ENCODE measurements at regions not wholly inside any gene's neighbourhood (a gene's known extent, or its start where the extent isn't known, plus 50 kb on each side); places are given as distances from the start of the nearest gene placed in this dataset.

GRCh38 chr2:52115750-52116149, 1083.8 kb upstream of the NRXN1 start:
- no peaks in the 10 kb centered on the region for H3K79me2 ChIP-seq (replicated peaks; ENCODE audit: insufficient read depth)
- no peaks in the 10 kb centered on the region for H4K20me1 ChIP-seq (replicated peaks; ENCODE audit: insufficient read depth)
- H3K9me2 ChIP-seq (ENCODE audit: insufficient read depth): no peaks in the 10 kb centered on the region
- H3K36me3 ChIP-seq (ENCODE audit: insufficient read depth): peaks cover 3% of the 10 kb centered on the region; the same call in 1 of the 2 replicates
- no peak overlapping the region for H3K27ac Mint-ChIP-seq
- H3K4me2 ChIP-seq: no peak overlapping the region
- H3K4me1 ChIP-seq (ENCODE audit: insufficient read depth): no peaks in the 10 kb centered on the region
- H3K4me1 Mint-ChIP-seq: no peaks in the 10 kb centered on the region
- H3K36me3 Mint-ChIP-seq (ENCODE audit: low read depth): peaks cover 4% of the 10 kb centered on the region; the same call in 1 of the 3 replicates
- no peak overlapping the region for H3K27ac ChIP-seq (ENCODE audit: low read depth)
- H2AFZ ChIP-seq: no peak overlapping the region
- ATAC-seq: no peak
- H3F3A ChIP-seq (replicated peaks; ENCODE audit: low read depth): no peaks in the 10 kb centered on the region
- DNase-seq (ENCODE audit: low spot score): no peak
- no peaks in the 10 kb centered on the region for H3K27me3 ChIP-seq (ENCODE audit: insufficient read depth)
- TF ChIP-seq ZNF331 (CRISPR knock-in tag; IDR thresholded peaks at IDR 0.05; ENCODE audit: low read depth) (no peak), ZNF462 (CRISPR knock-in tag; IDR thresholded peaks at IDR 0.05) (no peak), EZH2 (IDR thresholded peaks at IDR 0.05; ENCODE audit: low read depth, unreplicated experiment) (no peak), NANOG (IDR thresholded peaks at IDR 0.05; ENCODE audit: borderline replicate concordance) (no peak), STAT1 (IDR thresholded peaks at IDR 0.05; ENCODE audit: unreplicated experiment) (no peak), JUNB (IDR thresholded peaks at IDR 0.05; ENCODE audit: unreplicated experiment) (no peak), CTCF (conservative IDR thresholded peaks at IDR 0.05; ENCODE audit: low read depth in 2 of 2) (no peak), CREB1 (CRISPR knock-in tag; IDR thresholded peaks at IDR 0.05; ENCODE audit: low read depth) (no peak), POLR2AphosphoS5 (IDR thresholded peaks at IDR 0.05; ENCODE audit: low read depth) (no peak), ZNF114 (CRISPR knock-in tag; IDR thresholded peaks at IDR 0.05) (no peak), REST (IDR thresholded peaks at IDR 0.05; ENCODE audit: unreplicated experiment) (no peak), EZH2phosphoT487 (IDR thresholded peaks at IDR 0.05; ENCODE audit: unreplicated experiment) (no peak)
- TF ChIP-seq, protein P1, sequence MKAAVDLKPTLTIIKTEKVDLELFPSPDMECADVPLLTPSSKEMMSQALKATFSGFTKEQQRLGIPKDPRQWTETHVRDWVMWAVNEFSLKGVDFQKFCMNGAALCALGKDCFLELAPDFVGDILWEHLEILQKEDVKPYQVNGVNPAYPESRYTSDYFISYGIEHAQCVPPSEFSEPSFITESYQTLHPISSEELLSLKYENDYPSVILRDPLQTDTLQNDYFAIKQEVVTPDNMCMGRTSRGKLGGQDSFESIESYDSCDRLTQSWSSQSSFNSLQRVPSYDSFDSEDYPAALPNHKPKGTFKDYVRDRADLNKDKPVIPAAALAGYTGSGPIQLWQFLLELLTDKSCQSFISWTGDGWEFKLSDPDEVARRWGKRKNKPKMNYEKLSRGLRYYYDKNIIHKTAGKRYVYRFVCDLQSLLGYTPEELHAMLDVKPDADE (IDR thresholded peaks at IDR 0.05): no peak
- no peak overlapping the region for H3K4me3 ChIP-seq
- H3K4me3 Mint-ChIP-seq: no peak overlapping the region
- H3K9me3 Mint-ChIP-seq: peaks cover 7% of the 10 kb centered on the region; the same call in 2 of the 3 replicates
- no peaks in the 10 kb centered on the region for H3K27me3 Mint-ChIP-seq (ENCODE audit: insufficient read depth, low read depth, poor library complexity)

Measured in GM23338 (cell line).